ENCODE measurements at regions not wholly inside any gene's neighbourhood (a gene's known extent, or its start where the extent isn't known, plus 50 kb on each side); places are given as distances from the start of the nearest gene placed in this dataset.
A peak's percentile ranks its signal among the peaks of the same experiment; 100 is the strongest.

DNA sequence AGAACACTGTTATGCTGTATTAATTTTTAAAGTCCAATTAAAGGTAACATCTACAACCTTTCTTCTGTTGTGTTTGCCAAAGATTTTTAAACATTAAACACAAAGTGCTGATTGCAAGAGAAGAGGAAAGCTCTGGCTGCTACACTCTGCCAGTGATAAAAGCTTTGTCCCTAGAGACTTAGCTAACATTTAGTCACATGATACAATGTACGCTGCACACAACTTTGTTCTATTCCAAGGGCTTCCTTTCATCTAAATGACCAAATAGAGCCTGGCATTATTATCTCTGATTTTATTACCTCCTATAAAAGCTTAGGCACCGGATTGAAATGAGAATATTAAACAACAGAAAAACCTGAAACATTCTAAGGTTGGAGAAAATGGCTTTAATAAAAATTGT is 388.7 kb upstream of the PMFBP1 start:
- Histone ChIP-seq H2AFZ (ENCODE audit: low read length) (no peak overlapping the region), H3F3A (ENCODE audit: insufficient read depth, low read length) (no peaks in the 10 kb centered on the region), H3K9me3 (ENCODE audit: low read length) (no peaks in the 10 kb centered on the region), H3K4me1 (ENCODE audit: insufficient read depth, low read length, severe bottlenecking) (peaks cover 13% of the 10 kb centered on the region), H3K27ac (ENCODE audit: low read depth, low read length, poor library complexity, severe bottlenecking) (no peak overlapping the region), H3K79me2 (ENCODE audit: insufficient read depth, low read length) (no peaks in the 10 kb centered on the region), H3K4me3 (ENCODE audit: low read depth, low read length, poor library complexity, severe bottlenecking) (no peak overlapping the region), H3K9me2 (ENCODE audit: low read depth, low read length) (no peaks in the 10 kb centered on the region), H3K36me3 (ENCODE audit: insufficient read depth, low read length) (no peaks in the 10 kb centered on the region), H3K27me3 (ENCODE audit: insufficient read depth, low read length) (no peaks in the 10 kb centered on the region), H3K4me2 (ENCODE audit: low read length) (peak overlapping the region; percentile 49), H4K20me1 (ENCODE audit: insufficient read depth, low read length) (no peaks in the 10 kb centered on the region), H3K9ac (ENCODE audit: low read length) (no peak overlapping the region)
- no peak for TF ChIP-seq EZH2 (IDR thresholded peaks at IDR 0.05; ENCODE audit: borderline replicate concordance, low read length)
- TF ChIP-seq, protein P1, sequence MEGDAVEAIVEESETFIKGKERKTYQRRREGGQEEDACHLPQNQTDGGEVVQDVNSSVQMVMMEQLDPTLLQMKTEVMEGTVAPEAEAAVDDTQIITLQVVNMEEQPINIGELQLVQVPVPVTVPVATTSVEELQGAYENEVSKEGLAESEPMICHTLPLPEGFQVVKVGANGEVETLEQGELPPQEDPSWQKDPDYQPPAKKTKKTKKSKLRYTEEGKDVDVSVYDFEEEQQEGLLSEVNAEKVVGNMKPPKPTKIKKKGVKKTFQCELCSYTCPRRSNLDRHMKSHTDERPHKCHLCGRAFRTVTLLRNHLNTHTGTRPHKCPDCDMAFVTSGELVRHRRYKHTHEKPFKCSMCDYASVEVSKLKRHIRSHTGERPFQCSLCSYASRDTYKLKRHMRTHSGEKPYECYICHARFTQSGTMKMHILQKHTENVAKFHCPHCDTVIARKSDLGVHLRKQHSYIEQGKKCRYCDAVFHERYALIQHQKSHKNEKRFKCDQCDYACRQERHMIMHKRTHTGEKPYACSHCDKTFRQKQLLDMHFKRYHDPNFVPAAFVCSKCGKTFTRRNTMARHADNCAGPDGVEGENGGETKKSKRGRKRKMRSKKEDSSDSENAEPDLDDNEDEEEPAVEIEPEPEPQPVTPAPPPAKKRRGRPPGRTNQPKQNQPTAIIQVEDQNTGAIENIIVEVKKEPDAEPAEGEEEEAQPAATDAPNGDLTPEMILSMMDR (IDR thresholded peaks at IDR 0.05; ENCODE audit: low read length): no peak

DNA sequence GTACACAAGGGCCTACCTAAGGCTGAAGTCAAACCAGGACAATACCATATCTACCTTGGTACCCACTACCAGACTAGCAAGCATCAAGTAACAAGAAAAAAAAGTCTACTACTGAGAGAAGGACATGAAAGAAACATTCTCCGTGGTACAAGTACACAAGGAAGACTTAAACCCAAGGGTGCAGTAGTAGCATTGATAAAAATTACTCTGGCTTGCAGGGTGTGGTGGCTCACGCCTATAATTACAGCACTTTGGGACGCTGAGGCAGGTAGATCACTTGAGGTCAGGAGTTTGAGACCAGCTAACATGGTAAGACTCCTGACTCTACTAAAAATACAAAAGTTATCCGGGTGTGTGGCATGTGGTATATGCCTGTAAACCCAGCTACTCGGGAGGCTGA is 386.5 kb upstream of the PMFBP1 start:
- Histone ChIP-seq H3K4me1 (ENCODE audit: insufficient read depth, low read length, severe bottlenecking) (peaks cover 13% of the 10 kb centered on the region), H3K9ac (ENCODE audit: low read length) (no peak overlapping the region), H3K27ac (ENCODE audit: low read depth, low read length, poor library complexity, severe bottlenecking) (no peak overlapping the region), H3K9me2 (ENCODE audit: low read depth, low read length) (no peaks in the 10 kb centered on the region), H3K9me3 (ENCODE audit: low read length) (no peaks in the 10 kb centered on the region), H3K4me3 (ENCODE audit: low read depth, low read length, poor library complexity, severe bottlenecking) (no peak overlapping the region), H3K4me2 (ENCODE audit: low read length) (no peak overlapping the region), H4K20me1 (ENCODE audit: insufficient read depth, low read length) (no peaks in the 10 kb centered on the region), H3F3A (ENCODE audit: insufficient read depth, low read length) (no peaks in the 10 kb centered on the region), H2AFZ (ENCODE audit: low read length) (no peak overlapping the region), H3K36me3 (ENCODE audit: insufficient read depth, low read length) (no peaks in the 10 kb centered on the region), H3K27me3 (ENCODE audit: insufficient read depth, low read length) (no peaks in the 10 kb centered on the region), H3K79me2 (ENCODE audit: insufficient read depth, low read length) (no peaks in the 10 kb centered on the region)
- no peak for TF ChIP-seq EZH2 (IDR thresholded peaks at IDR 0.05; ENCODE audit: borderline replicate concordance, low read length)
- TF ChIP-seq, protein P1 (IDR thresholded peaks at IDR 0.05; ENCODE audit: low read length): no peak

GRCh38 chr16:72554935-72555334 is 383.0 kb upstream of the PMFBP1 start:
- H3K9me2 ChIP-seq (ENCODE audit: low read depth, low read length): no peaks in the 10 kb centered on the region
- H3K4me1 ChIP-seq (ENCODE audit: insufficient read depth, low read length, severe bottlenecking): no peaks in the 10 kb centered on the region
- H2AFZ ChIP-seq (ENCODE audit: low read length): no peak overlapping the region
- no peak overlapping the region for H3K4me2 ChIP-seq (ENCODE audit: low read length)
- no peak overlapping the region for H3K27ac ChIP-seq (ENCODE audit: low read depth, low read length, poor library complexity, severe bottlenecking)
- no peaks in the 10 kb centered on the region for H3K36me3 ChIP-seq (ENCODE audit: insufficient read depth, low read length)
- no peak overlapping the region for H3K9ac ChIP-seq (ENCODE audit: low read length)
- no peaks in the 10 kb centered on the region for H4K20me1 ChIP-seq (ENCODE audit: insufficient read depth, low read length)
- H3K27me3 ChIP-seq (ENCODE audit: insufficient read depth, low read length): no peaks in the 10 kb centered on the region
- H3K9me3 ChIP-seq (ENCODE audit: low read length): no peaks in the 10 kb centered on the region
- H3K4me3 ChIP-seq (ENCODE audit: low read depth, low read length, poor library complexity, severe bottlenecking): no peak overlapping the region
- H3F3A ChIP-seq (ENCODE audit: insufficient read depth, low read length): no peaks in the 10 kb centered on the region
- no peaks in the 10 kb centered on the region for H3K79me2 ChIP-seq (ENCODE audit: insufficient read depth, low read length)
- TF ChIP-seq, protein P1 (IDR thresholded peaks at IDR 0.05; ENCODE audit: low read length): no peak
- TF ChIP-seq EZH2 (IDR thresholded peaks at IDR 0.05; ENCODE audit: borderline replicate concordance, low read length): no peak

Measured in OCI-LY1 (cell line).